ENCODE measurements at regions not wholly inside any gene's neighbourhood (a gene's known extent, or its start where the extent isn't known, plus 50 kb on each side); places are given as distances from the start of the nearest gene placed in this dataset.

DNA sequence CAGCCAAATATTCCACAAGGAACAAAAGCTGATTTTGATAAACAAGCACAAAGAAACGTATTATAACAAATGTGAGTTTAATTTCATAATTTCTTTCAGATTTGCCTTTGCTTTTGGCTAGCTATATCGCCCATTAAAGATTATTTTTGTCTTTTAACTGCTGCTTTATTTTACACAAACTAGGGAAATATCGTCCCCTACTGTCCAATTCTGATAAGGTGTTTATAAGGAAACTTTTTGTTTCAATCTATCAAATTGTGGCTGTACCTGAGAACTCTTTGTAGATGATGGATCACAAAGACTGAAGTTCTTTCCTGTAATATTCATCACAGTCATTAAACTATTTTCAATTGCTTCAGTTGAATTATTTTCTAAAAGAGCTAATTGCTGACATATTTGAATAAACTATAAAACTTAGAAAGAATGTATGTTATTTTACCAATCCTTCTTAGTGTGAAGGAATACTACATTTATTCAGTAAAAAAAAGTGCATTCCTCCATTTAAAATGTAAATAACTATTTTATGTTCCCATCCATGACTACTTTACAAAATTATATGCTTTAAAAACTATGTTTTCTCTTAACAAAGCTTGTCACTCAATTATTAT, 431.3 kb upstream of the ITGA1 start:
- under 1% methylated on average over 3 of the region's 3 CpGs for WGBS (ENCODE audit: low lambda C conversion rate)
- no peaks in the 10 kb centered on the region for H3K9me2 ChIP-seq
- ChIA-PET CTCF (interaction anchor here (0.6 to 4.7 kb wide), 36 partner anchors 9 to 1401 kb away, joined by 3 to 30 read pairs (median 4); no protein-coding TSS in a partner anchor), POLR2A (interaction anchor here (0.9 to 1.3 kb wide), 2 partner anchors 1388 to 1393 kb away, joined by 3 to 7 read pairs; no protein-coding TSS in a partner anchor)
- no peaks in the 10 kb centered on the region for H3K9me3 ChIP-seq
- H3K9ac ChIP-seq, result no peak overlapping the region
- peak; percentile 25 for DNase-seq
- H3K4me3 ChIP-seq (ENCODE audit: low read depth in 2 of 2, low read length in 1 of 2), result no peak overlapping the region
- TF ChIP-seq JUND (IDR thresholded peaks at IDR 0.05) (no peak), RXRA (IDR thresholded peaks at IDR 0.05; ENCODE audit: borderline replicate concordance, low read depth) (no peak), SMC3 (IDR thresholded peaks at IDR 0.05; ENCODE audit: low read depth, low read length) (peak; percentile 58), RAD21 (IDR thresholded peaks at IDR 0.05; ENCODE audit: low read length) (peak; percentile 89)
- TF ChIP-seq, protein P1, sequence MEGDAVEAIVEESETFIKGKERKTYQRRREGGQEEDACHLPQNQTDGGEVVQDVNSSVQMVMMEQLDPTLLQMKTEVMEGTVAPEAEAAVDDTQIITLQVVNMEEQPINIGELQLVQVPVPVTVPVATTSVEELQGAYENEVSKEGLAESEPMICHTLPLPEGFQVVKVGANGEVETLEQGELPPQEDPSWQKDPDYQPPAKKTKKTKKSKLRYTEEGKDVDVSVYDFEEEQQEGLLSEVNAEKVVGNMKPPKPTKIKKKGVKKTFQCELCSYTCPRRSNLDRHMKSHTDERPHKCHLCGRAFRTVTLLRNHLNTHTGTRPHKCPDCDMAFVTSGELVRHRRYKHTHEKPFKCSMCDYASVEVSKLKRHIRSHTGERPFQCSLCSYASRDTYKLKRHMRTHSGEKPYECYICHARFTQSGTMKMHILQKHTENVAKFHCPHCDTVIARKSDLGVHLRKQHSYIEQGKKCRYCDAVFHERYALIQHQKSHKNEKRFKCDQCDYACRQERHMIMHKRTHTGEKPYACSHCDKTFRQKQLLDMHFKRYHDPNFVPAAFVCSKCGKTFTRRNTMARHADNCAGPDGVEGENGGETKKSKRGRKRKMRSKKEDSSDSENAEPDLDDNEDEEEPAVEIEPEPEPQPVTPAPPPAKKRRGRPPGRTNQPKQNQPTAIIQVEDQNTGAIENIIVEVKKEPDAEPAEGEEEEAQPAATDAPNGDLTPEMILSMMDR (IDR thresholded peaks at IDR 0.05), result peak; percentile 80
- TF ChIP-seq, protein P2, sequence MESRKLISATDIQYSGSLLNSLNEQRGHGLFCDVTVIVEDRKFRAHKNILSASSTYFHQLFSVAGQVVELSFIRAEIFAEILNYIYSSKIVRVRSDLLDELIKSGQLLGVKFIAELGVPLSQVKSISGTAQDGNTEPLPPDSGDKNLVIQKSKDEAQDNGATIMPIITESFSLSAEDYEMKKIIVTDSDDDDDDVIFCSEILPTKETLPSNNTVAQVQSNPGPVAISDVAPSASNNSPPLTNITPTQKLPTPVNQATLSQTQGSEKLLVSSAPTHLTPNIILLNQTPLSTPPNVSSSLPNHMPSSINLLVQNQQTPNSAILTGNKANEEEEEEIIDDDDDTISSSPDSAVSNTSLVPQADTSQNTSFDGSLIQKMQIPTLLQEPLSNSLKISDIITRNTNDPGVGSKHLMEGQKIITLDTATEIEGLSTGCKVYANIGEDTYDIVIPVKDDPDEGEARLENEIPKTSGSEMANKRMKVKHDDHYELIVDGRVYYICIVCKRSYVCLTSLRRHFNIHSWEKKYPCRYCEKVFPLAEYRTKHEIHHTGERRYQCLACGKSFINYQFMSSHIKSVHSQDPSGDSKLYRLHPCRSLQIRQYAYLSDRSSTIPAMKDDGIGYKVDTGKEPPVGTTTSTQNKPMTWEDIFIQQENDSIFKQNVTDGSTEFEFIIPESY (IDR thresholded peaks at IDR 0.05; ENCODE audit: borderline replicate concordance, low read depth), result no peak
- no peak overlapping the region for H3K4me2 ChIP-seq
- H3K27ac ChIP-seq (ENCODE audit: low read depth in 2 of 2, low read length in 1 of 2), result peak overlapping the region in 1 of 2 experiments; percentile 87; a peak in 2 of 4 replicates
- H3K4me1 ChIP-seq (ENCODE audit: control insufficient read depth in 1 of 2, insufficient read depth in 2 of 2, low read depth in 1 of 2, low read length in 1 of 2), result peaks cover 0 to 7% of the 10 kb centered on the region in 2 experiments; a peak in 3 of 4 replicates
- no peaks in the 10 kb centered on the region for H3F3A ChIP-seq (replicated peaks; ENCODE audit: insufficient read depth)
- H4K20me1 ChIP-seq (ENCODE audit: insufficient read depth), result no peaks in the 10 kb centered on the region
- no peaks in the 10 kb centered on the region for H3K79me2 ChIP-seq (ENCODE audit: insufficient read depth)
- H2AFZ ChIP-seq (ENCODE audit: low read depth), result no peak overlapping the region; the same call in 1 of the 2 replicates
- no peaks in the 10 kb centered on the region for H3K36me3 ChIP-seq (replicated peaks in 1 of 2; ENCODE audit: control insufficient read depth in 1 of 2, insufficient read depth in 2 of 2, low read length in 1 of 2)
- H3K27me3 ChIP-seq (ENCODE audit: insufficient read depth), result no peaks in the 10 kb centered on the region

DNA sequence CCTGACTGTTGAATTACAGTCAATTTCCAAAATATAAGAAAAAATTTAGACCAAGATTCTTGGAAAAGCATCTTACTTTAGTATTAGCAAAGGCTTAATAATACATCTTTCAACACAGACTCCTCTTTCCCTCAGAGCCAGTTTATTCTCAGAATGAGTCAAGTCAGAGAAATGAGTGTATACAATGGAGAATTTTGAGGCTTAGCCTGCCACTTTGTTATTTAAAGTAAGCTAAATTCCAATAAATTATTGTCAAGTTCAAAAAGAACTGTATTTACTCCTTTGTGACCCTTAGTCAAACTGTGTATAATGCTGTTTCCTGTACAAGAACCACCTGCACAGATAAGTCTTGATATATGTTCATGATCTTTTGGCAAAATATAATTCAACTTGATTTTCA, 428.5 kb upstream of the ITGA1 start:
- peak overlapping the region in 1 of 2 experiments; percentile 47; a peak in 2 of 4 replicates for H3K27ac ChIP-seq (ENCODE audit: low read depth in 2 of 2, low read length in 1 of 2)
- no peak overlapping the region for H3K4me2 ChIP-seq
- H4K20me1 ChIP-seq (ENCODE audit: insufficient read depth), result no peaks in the 10 kb centered on the region
- H3K27me3 ChIP-seq (ENCODE audit: insufficient read depth), result no peaks in the 10 kb centered on the region
- H3K9me3 ChIP-seq, result no peaks in the 10 kb centered on the region
- H3F3A ChIP-seq (replicated peaks; ENCODE audit: insufficient read depth), result no peaks in the 10 kb centered on the region
- H3K36me3 ChIP-seq (replicated peaks in 1 of 2; ENCODE audit: control insufficient read depth in 1 of 2, insufficient read depth in 2 of 2, low read length in 1 of 2), result no peaks in the 10 kb centered on the region
- TF ChIP-seq, protein P3, sequence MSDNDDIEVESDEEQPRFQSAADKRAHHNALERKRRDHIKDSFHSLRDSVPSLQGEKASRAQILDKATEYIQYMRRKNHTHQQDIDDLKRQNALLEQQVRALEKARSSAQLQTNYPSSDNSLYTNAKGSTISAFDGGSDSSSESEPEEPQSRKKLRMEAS (IDR thresholded peaks at IDR 0.05; ENCODE audit: low read depth), result no peak
- TF ChIP-seq SIN3A (IDR thresholded peaks at IDR 0.05; ENCODE audit: borderline replicate concordance, low read depth, low read length) (no peak), POLR2AphosphoS5 (IDR thresholded peaks at IDR 0.05; ENCODE audit: low read depth, low read length) (no peak), FOXM1 (IDR thresholded peaks at IDR 0.05; ENCODE audit: low read depth) (no peak), RAD21 (IDR thresholded peaks at IDR 0.05; ENCODE audit: low read length) (no peak), YY1 (IDR thresholded peaks at IDR 0.05; ENCODE audit: low read depth) (no peak), FOSL2 (IDR thresholded peaks at IDR 0.05; ENCODE audit: borderline replicate concordance, low read depth) (no peak)
- peaks cover 0 to 7% of the 10 kb centered on the region in 2 experiments; a peak in 3 of 4 replicates for H3K4me1 ChIP-seq (ENCODE audit: control insufficient read depth in 1 of 2, insufficient read depth in 2 of 2, low read depth in 1 of 2, low read length in 1 of 2)
- POLR2A ChIA-PET, result no interaction called here
- no peak overlapping the region for H3K9ac ChIP-seq
- H3K79me2 ChIP-seq (ENCODE audit: insufficient read depth), result no peaks in the 10 kb centered on the region
- H3K4me3 ChIP-seq (ENCODE audit: low read depth in 2 of 2, low read length in 1 of 2), result no peak overlapping the region
- CTCF ChIA-PET, result no interaction called here
- no peak overlapping the region for H2AFZ ChIP-seq (ENCODE audit: low read depth)
- H3K9me2 ChIP-seq, result no peaks in the 10 kb centered on the region
- no peak for DNase-seq
